H1 (cell line): ENCODE measurements at regions not wholly inside any gene's neighbourhood (a gene's known extent, or its start where the extent isn't known, plus 50 kb on each side); places are given as distances from the start of the nearest gene placed in this dataset.

Experiments
- CTCF ChIA-PET: fragments of 300-600 bp; sonication (Branson Sonifier 250); formaldehyde crosslinking; loops from one replicate; lab custom pipeline; 2021; ENCODE audit not compliant: partially characterized antibody; lab: Charles Lee
- POLR2A ChIA-PET: fragments of 300-600 bp; sonication (Branson Sonifier 250); formaldehyde crosslinking; loops from one replicate; lab custom pipeline; 2021; ENCODE audit warnings: inconsistent platforms; ENCODE audit not compliant: partially characterized antibody; lab: Charles Lee
- DNase-seq, 2 experiments: peaks; one replicate each; pipeline versions ENCODE4 v3.0.0 to v3.0.0-alpha.2; 2010 to 2022; ENCODE audit warnings: low spot score in 2 of 2, low read depth in 1 of 2, mixed read lengths in 1 of 2
- FAIRE-seq: peaks from 2 replicates; lab custom pipeline; 2011; peaks lifted over from hg19 to GRCh38; lab: Jason Lieb, UNC
- H2AFZ ChIP-seq: 2 replicates; pipeline ENCODE4 v1.8.1; 2012; ENCODE audit warnings: low read length, inconsistent platforms
- H2AK5ac ChIP-seq: 2 replicates; pipeline ENCODE4 v1.6.1; 2013; ENCODE audit warnings: low read depth, low read length
- H2BK120ac ChIP-seq: replicated peaks from 2 replicates; pipeline ENCODE3; 2013; ENCODE audit warnings: low read depth, low read length, inconsistent platforms
- H2BK12ac ChIP-seq: 2 replicates; pipeline ENCODE4 v1.6.1; 2013; ENCODE audit warnings: low read depth, low read length
- H2BK15ac ChIP-seq: 2 replicates; pipeline ENCODE4 v1.6.1; 2013; ENCODE audit warnings: low read length
- H2BK20ac ChIP-seq: 2 replicates; pipeline ENCODE4 v1.6.1; 2013; ENCODE audit warnings: low read length
- H2BK5ac ChIP-seq: 2 replicates; pipeline ENCODE4 v1.6.1; 2013; ENCODE audit warnings: low read depth, low read length
- H3K14ac ChIP-seq: 2 replicates; pipeline ENCODE4 v1.6.1; 2013; ENCODE audit warnings: inconsistent platforms; ENCODE audit not compliant: insufficient read length
- H3K18ac ChIP-seq: 2 replicates; pipeline ENCODE4 v1.6.1; 2013; ENCODE audit warnings: low read length; ENCODE audit errors: extremely low read depth
- H3K23ac ChIP-seq: 2 replicates; pipeline ENCODE4 v1.6.1; 2013; ENCODE audit warnings: inconsistent platforms; ENCODE audit not compliant: insufficient read length
- H3K23me2 ChIP-seq: 2 replicates; pipeline ENCODE4 v1.6.1; 2013; ENCODE audit warnings: low read depth, low read length
- H3K27ac ChIP-seq: 2 replicates; pipeline ENCODE4 v1.6.1; 2011; ENCODE audit warnings: low read depth, low read length, inconsistent platforms
- H3K27me3 ChIP-seq, 4 experiments: replicated peaks in 1 of 4; 1 replicate in 1 of 4; 2 replicates in 3 of 4; pipeline versions ENCODE4 v1.6.1 to v1.8.1; 2011 to 2013; ENCODE audit warnings: low read length in 3 of 4, mild to moderate bottlenecking in 3 of 4, inconsistent platforms in 2 of 4, mixed read lengths in 2 of 4, moderate library complexity in 1 of 4; ENCODE audit not compliant: control insufficient read depth in 3 of 4, insufficient read depth in 3 of 4; ENCODE audit errors: extremely low read depth in 1 of 4
- H3K36me3 ChIP-seq, 4 experiments: 2 replicates each; pipeline versions ENCODE4 v1.6.1 to v1.8.1; 2011 to 2013; ENCODE audit warnings: mild to moderate bottlenecking in 4 of 4, low read length in 3 of 4, moderate library complexity in 2 of 4, control low read depth in 1 of 4, inconsistent platforms in 1 of 4; ENCODE audit not compliant: insufficient read depth in 4 of 4, control insufficient read depth in 2 of 4
- H3K4ac ChIP-seq: replicated peaks from 2 replicates; pipeline ENCODE3; 2013; ENCODE audit warnings: low read length, low read depth, mixed read lengths, inconsistent platforms; ENCODE audit not compliant: insufficient read length
- H3K4me1 ChIP-seq, 4 experiments: replicated peaks in 1 of 4; 1 replicate in 1 of 4; 2 replicates in 3 of 4; pipeline versions ENCODE4 v1.6.1 to v1.8.1; 2011 to 2013; ENCODE audit warnings: low read length in 3 of 4, inconsistent platforms in 2 of 4, mixed read lengths in 1 of 4; ENCODE audit not compliant: insufficient read depth in 4 of 4, control insufficient read depth in 3 of 4
- H3K4me2 ChIP-seq, 2 experiments: 2 replicates each; pipeline versions ENCODE4 v1.6.1 to v1.8.1; 2011 to 2013; ENCODE audit warnings: low read depth in 2 of 2, low read length in 2 of 2, control low read depth in 1 of 2, inconsistent platforms in 1 of 2, mild to moderate bottlenecking in 1 of 2; ENCODE audit not compliant: insufficient read depth in 1 of 2
- H3K4me3 ChIP-seq, 4 experiments: fragments of 200-600, 300-600 bp in 1 of 4; sonication (generic), shearing (Covaris generic), sonication (Bioruptor Twin) in 1 of 4; 2 replicates each; pipeline versions ENCODE4 v1.5.1 to v1.8.1; 2011 to 2016; ENCODE audit warnings: low read length in 4 of 4, low read depth in 3 of 4, control low read depth in 2 of 4, inconsistent platforms in 2 of 4, mild to moderate bottlenecking in 2 of 4, mixed read lengths in 1 of 4, moderate library complexity in 1 of 4; ENCODE audit not compliant: insufficient read depth in 2 of 4; ENCODE audit errors: extremely low read depth in 1 of 4
- H3K56ac ChIP-seq: replicated peaks from 2 replicates; pipeline ENCODE3; 2013; ENCODE audit warnings: low read depth, mild to moderate bottlenecking, mixed read lengths, low read length, inconsistent platforms; ENCODE audit not compliant: insufficient read length
- H3K79me1 ChIP-seq: 2 replicates; pipeline ENCODE4 v1.6.1; 2013; ENCODE audit warnings: low read depth, low read length, control low read depth
- H3K79me2 ChIP-seq, 2 experiments: 2 replicates each; pipeline versions ENCODE4 v1.6.1 to v1.8.1; 2012 to 2013; ENCODE audit warnings: low read length in 2 of 2, mild to moderate bottlenecking in 2 of 2, inconsistent platforms in 1 of 2; ENCODE audit not compliant: insufficient read depth in 2 of 2, control insufficient read depth in 1 of 2
- H3K9ac ChIP-seq, 4 experiments: replicated peaks in 1 of 4; 1 replicate in 1 of 4; 2 replicates in 3 of 4; pipeline versions ENCODE4 v1.6.1 to v1.8.1; 2011 to 2013; ENCODE audit warnings: low read depth in 3 of 4, low read length in 3 of 4, control low read depth in 2 of 4, mild to moderate bottlenecking in 2 of 4, moderate library complexity in 2 of 4, inconsistent platforms in 1 of 4; ENCODE audit errors: extremely low read depth in 1 of 4
- H3K9me3 ChIP-seq, 2 experiments: 2 replicates each; pipeline versions ENCODE4 v1.6.1 to v1.8.1; 2012 to 2013; ENCODE audit warnings: mild to moderate bottlenecking in 2 of 2, moderate library complexity in 2 of 2, control low read depth in 1 of 2, inconsistent platforms in 1 of 2, low read depth in 1 of 2, low read length in 1 of 2, mixed read lengths in 1 of 2; ENCODE audit not compliant: insufficient read depth in 2 of 2
- H4K20me1 ChIP-seq, 2 experiments: replicated peaks in 1 of 2; 2 replicates each; pipeline versions ENCODE3 to v1.8.1; 2011 to 2013; ENCODE audit warnings: inconsistent platforms in 2 of 2, low read length in 2 of 2, mild to moderate bottlenecking in 1 of 2; ENCODE audit not compliant: insufficient read depth in 2 of 2, control insufficient read depth in 1 of 2
- H4K5ac ChIP-seq: 2 replicates; pipeline ENCODE4 v1.6.1; 2013; ENCODE audit warnings: low read length, low read depth, mixed read lengths, inconsistent platforms; ENCODE audit not compliant: insufficient read length
- H4K8ac ChIP-seq: 2 replicates; pipeline ENCODE4 v1.8.0; 2013; ENCODE audit warnings: mild to moderate bottlenecking, moderate library complexity, low read length, inconsistent platforms; ENCODE audit not compliant: insufficient read depth; ENCODE audit errors: extremely low read depth
- H4K91ac ChIP-seq: replicated peaks from 2 replicates; pipeline ENCODE3; 2013; ENCODE audit warnings: low read length, mixed read lengths, inconsistent platforms; ENCODE audit not compliant: insufficient read length
- BACH1 ChIP-seq: IDR thresholded peaks from 2 replicates; pipeline ENCODE4 v1.6.1; 2012; ENCODE audit warnings: low read length, improper control_type of control experiment
- CEBPB ChIP-seq: IDR thresholded peaks from 2 replicates; pipeline ENCODE4 v1.6.1; 2012; ENCODE audit warnings: low read depth, low read length
- CHD2 ChIP-seq: IDR thresholded peaks from 2 replicates; pipeline ENCODE4 v1.6.1; 2012; ENCODE audit warnings: low read length, improper control_type of control experiment
- EP300 ChIP-seq, 2 experiments: IDR thresholded peaks; 1 replicate in 1 of 2; 2 replicates in 1 of 2; pipeline ENCODE4 v1.6.1; 2011 to 2012; ENCODE audit warnings: low read depth in 2 of 2, low read length in 2 of 2, mild to moderate bottlenecking in 2 of 2, borderline replicate concordance in 1 of 2, inconsistent platforms in 1 of 2, moderate library complexity in 1 of 2
- EZH2 ChIP-seq: fragments of 200-600 bp; sonication (generic); IDR thresholded peaks from 2 replicates; pipeline ENCODE4 v1.7.1; 2012; ENCODE audit warnings: low read depth, mild to moderate bottlenecking, moderate library complexity, low read length, inconsistent platforms; ENCODE audit not compliant: severe bottlenecking
- GTF2F1 ChIP-seq: IDR thresholded peaks from 2 replicates; pipeline ENCODE4 v1.6.1; 2012; ENCODE audit warnings: low read depth, low read length, improper control_type of control experiment, borderline replicate concordance
- HDAC6 ChIP-seq: IDR thresholded peaks from one replicate; pipeline ENCODE4 v1.7.1; 2012; ENCODE audit warnings: low read depth, mild to moderate bottlenecking, inconsistent platforms, low read length, moderate library complexity
- JUND ChIP-seq: IDR thresholded peaks from 2 replicates; pipeline ENCODE4 v1.6.1; 2011; ENCODE audit warnings: mild to moderate bottlenecking, improper control_type of control experiment, low read length
- NRF1 ChIP-seq: IDR thresholded peaks from 2 replicates; pipeline ENCODE4 v1.6.1; 2011; ENCODE audit warnings: mild to moderate bottlenecking, low read depth, low read length, improper control_type of control experiment
- POLR2AphosphoS5 ChIP-seq: IDR thresholded peaks from 2 replicates; pipeline ENCODE4 v1.6.1; 2011; ENCODE audit warnings: low read depth, low read length
- SP1 ChIP-seq: IDR thresholded peaks from 2 replicates; pipeline ENCODE4 v1.6.1; 2011; ENCODE audit warnings: low read depth, low read length
- SP4 ChIP-seq: IDR thresholded peaks from 2 replicates; pipeline ENCODE4 v1.6.1; 2012; ENCODE audit warnings: low read length, inconsistent platforms
- WGBS, 2 experiments: shearing (Covaris generic) in 1 of 2; methylation state at CpG; one replicate each; pipeline versions ENCODE4 v1.1.6 to v1.1.7; 2013 to 2015; ENCODE audit warnings: low lambda C conversion rate in 2 of 2, mixed read lengths in 2 of 2, inconsistent platforms in 1 of 2, low coverage in 1 of 2, missing lambda C conversion rate in 1 of 2; ENCODE audit not compliant: insufficient replicate concordance in 2 of 2, insufficient coverage in 1 of 2, insufficient read length in 1 of 2; ENCODE audit errors: extremely low coverage in 1 of 2, missing lambda C conversion rate in 1 of 2; 5-methylcytosine and 5-hydroxymethylcytosine counted together
- TF ChIP-seq, protein P1 (sequence below): IDR thresholded peaks from 2 replicates; pipeline ENCODE4 v1.6.1; 2012; ENCODE audit warnings: inconsistent platforms
- TF ChIP-seq, protein P2 (sequence below): IDR thresholded peaks from 2 replicates; pipeline ENCODE4 v1.6.1; 2012; ENCODE audit warnings: inconsistent platforms

DNA sequence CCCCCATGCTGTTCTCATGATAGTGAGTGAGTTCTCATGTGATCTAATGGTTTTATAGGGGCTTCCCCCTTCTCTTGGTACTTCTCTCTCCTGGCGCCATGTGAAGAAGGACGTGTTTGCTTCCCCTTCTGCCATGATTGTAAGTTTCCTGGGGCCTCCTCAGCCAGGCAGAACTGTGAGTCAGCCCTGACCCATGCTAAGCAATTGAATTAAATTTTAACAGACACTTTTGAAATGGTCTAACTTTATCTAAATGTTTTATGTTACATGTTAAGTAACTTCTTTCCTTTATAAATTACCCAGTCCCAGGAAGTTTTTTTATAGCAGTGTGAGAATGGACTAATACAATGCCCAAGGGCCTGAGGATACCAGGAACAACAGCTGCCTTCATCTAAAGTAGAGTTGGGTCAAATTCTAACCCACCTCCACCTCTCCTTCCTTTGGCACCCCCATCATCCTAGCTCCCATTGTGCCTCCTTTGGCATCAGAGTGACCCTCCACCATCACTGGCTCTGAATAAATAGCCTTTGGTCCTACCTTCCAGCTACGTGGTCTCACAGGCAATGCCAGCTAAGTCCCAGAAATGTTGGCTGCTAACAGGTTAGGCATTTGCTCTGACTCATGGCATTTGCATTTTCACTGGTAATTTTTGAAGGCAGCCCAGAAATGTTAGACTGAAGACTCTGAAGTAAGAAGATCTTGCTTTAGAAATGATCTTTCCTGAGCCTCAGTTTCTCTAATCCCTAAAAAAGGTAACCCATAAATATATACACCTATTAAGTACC, 182.1 kb downstream of the MOSPD2 start:
- Histone ChIP-seq H3K4me3 (no peak overlapping the region), H3K9ac (no peak overlapping the region), H3K79me2 (no peaks in the 10 kb centered on the region), H4K5ac (no peak overlapping the region), H3K14ac (no peak overlapping the region), H4K91ac (no peak overlapping the region), H2BK15ac (no peak overlapping the region), H3K27ac (no peak overlapping the region), H2BK20ac (no peak overlapping the region), H3K23ac (no peak overlapping the region), H3K9me3 (no peaks in the 10 kb centered on the region; a peak in 1 of 4 replicates), H3K23me2 (no peaks in the 10 kb centered on the region), H2BK5ac (no peak overlapping the region), H3K18ac (no peak overlapping the region), H3K4ac (no peak overlapping the region), H2BK12ac (no peak overlapping the region), H2AK5ac (no peak overlapping the region), H4K20me1 (no peaks in the 10 kb centered on the region), H3K56ac (no peak overlapping the region), H3K27me3 (no peaks in the 10 kb centered on the region), H3K79me1 (no peaks in the 10 kb centered on the region), H3K4me1 (no peaks in the 10 kb centered on the region), H2AFZ (no peak overlapping the region), H3K4me2 (no peak overlapping the region), H4K8ac (no peak overlapping the region), H3K36me3 (no peaks in the 10 kb centered on the region), H2BK120ac (no peak overlapping the region)
- WGBS, 2 experiments = 89% methylated on average over 1 of the region's 3 CpGs; no CpG with 5 or more reads in 1 of the 2 experiments
- CTCF ChIA-PET = interaction anchor here (0.6 kb wide), 1 partner anchor 792 kb away, joined by 4 read pairs; no protein-coding TSS in a partner anchor
- no peak for FAIRE-seq
- POLR2A ChIA-PET = no interaction called here
- DNase-seq = no peak
- TF ChIP-seq EP300 (IDR thresholded peaks at IDR 0.05; ENCODE audit: borderline replicate concordance in 1 of 2, low read depth in 2 of 2, low read length in 2 of 2) (no peak), HDAC6 (no peak), CHD2 (no peak), NRF1 (no peak), CEBPB (no peak), JUND (no peak), POLR2AphosphoS5 (no peak), BACH1 (no peak), SP1 (no peak), SP4 (no peak), EZH2 (no peak), GTF2F1 (no peak)
- TF ChIP-seq, protein P1, sequence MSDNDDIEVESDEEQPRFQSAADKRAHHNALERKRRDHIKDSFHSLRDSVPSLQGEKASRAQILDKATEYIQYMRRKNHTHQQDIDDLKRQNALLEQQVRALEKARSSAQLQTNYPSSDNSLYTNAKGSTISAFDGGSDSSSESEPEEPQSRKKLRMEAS = no peak
- TF ChIP-seq, protein P2, sequence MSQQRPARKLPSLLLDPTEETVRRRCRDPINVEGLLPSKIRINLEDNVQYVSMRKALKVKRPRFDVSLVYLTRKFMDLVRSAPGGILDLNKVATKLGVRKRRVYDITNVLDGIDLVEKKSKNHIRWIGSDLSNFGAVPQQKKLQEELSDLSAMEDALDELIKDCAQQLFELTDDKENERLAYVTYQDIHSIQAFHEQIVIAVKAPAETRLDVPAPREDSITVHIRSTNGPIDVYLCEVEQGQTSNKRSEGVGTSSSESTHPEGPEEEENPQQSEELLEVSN = no peak
